IMR-90 (cell line): ENCODE measurements at regions not wholly inside any gene's neighbourhood (a gene's known extent, or its start where the extent isn't known, plus 50 kb on each side); places are given as distances from the start of the nearest gene placed in this dataset.
"Not testable (repeated sequence)": the region's sequence is repeated elsewhere in the genome, so short reads cannot be mapped to it uniquely, and the experiment has no call there.

Experiments
- ATAC-seq: fragments of 200-7000 bp; cut with Tn5 transposase; 2 replicates; pipeline ENCODE4 v1.9.1; 2020; ENCODE audit warnings: low read depth, mild to moderate bottlenecking, moderate library complexity
- BruUV-seq: library from RNA; stranded (reverse); fragments of 400-500 nt; replicated peaks from 2 replicates; lab custom pipeline; 2021; lab: Mats Ljungman, UMichigan
- CTCF ChIA-PET: fragments of 300-600 bp; formaldehyde crosslinking; extraction: SDS; loops from one replicate; lab custom pipeline; 2021; ENCODE audit warnings: antibody characterized with exemption; lab: Yijun Ruan, JAX
- POLR2A ChIA-PET: fragments of 300-600 bp; sonication (Branson Sonifier 250); formaldehyde crosslinking; loops from one replicate; lab custom pipeline; 2022; ENCODE audit warnings: antibody characterized with exemption; ENCODE audit not compliant: unreplicated experiment; lab: Charles Lee
- DNase-seq: peaks from one replicate; pipeline ENCODE4 v3.0.0; 2013
- H2AFZ ChIP-seq: replicated peaks from 2 replicates; pipeline ENCODE3; 2013; ENCODE audit warnings: low read length, mild to moderate bottlenecking; ENCODE audit not compliant: poor library complexity
- H2AK5ac ChIP-seq: 2 replicates; pipeline ENCODE4 v1.6.1; 2013; ENCODE audit warnings: low read depth, low read length, inconsistent platforms
- H2AK9ac ChIP-seq: replicated peaks from 2 replicates; pipeline ENCODE3; 2013; ENCODE audit warnings: mild to moderate bottlenecking, low read depth, low read length, moderate library complexity; ENCODE audit not compliant: poor library complexity
- H2BK120ac ChIP-seq: 2 replicates; pipeline ENCODE4 v1.6.1; 2013; ENCODE audit warnings: low read depth, low read length, inconsistent platforms
- H2BK15ac ChIP-seq: 3 replicates; pipeline ENCODE4 v1.6.1; 2013; ENCODE audit warnings: low read depth, low read length, inconsistent platforms
- H2BK20ac ChIP-seq: 2 replicates; pipeline ENCODE4 v1.6.1; 2013; ENCODE audit warnings: low read depth, mild to moderate bottlenecking, inconsistent platforms, low read length, moderate library complexity
- H2BK5ac ChIP-seq: 2 replicates; pipeline ENCODE4 v1.6.1; 2013; ENCODE audit warnings: mild to moderate bottlenecking, low read depth, low read length, inconsistent platforms; ENCODE audit not compliant: poor library complexity, severe bottlenecking
- H3K14ac ChIP-seq: replicated peaks from 2 replicates; pipeline ENCODE4 v1.6.1; 2013; ENCODE audit warnings: low read depth, low read length, inconsistent platforms
- H3K18ac ChIP-seq: 2 replicates; pipeline ENCODE4 v1.6.1; 2013; ENCODE audit warnings: low read depth, low read length, control low read depth
- H3K23ac ChIP-seq: 2 replicates; pipeline ENCODE4 v1.6.1; 2013; ENCODE audit warnings: low read depth, low read length, inconsistent platforms
- H3K27ac ChIP-seq: 2 replicates; pipeline ENCODE4 v1.5.1; 2013; ENCODE audit warnings: mild to moderate bottlenecking, control low read depth, low read length; ENCODE audit not compliant: insufficient read depth
- H3K27me3 ChIP-seq: 2 replicates; pipeline ENCODE4 v1.6.1; 2013; ENCODE audit warnings: low read length; ENCODE audit not compliant: control insufficient read depth, insufficient read depth
- H3K36me3 ChIP-seq: 2 replicates; pipeline ENCODE4 v1.6.1; 2013; ENCODE audit warnings: low read length, mixed read lengths; ENCODE audit not compliant: control insufficient read depth, insufficient read depth
- H3K4ac ChIP-seq: 2 replicates; pipeline ENCODE4 v1.6.1; 2013; ENCODE audit warnings: low read depth, low read length, inconsistent platforms
- H3K4me1 ChIP-seq: 2 replicates; pipeline ENCODE4 v1.6.1; 2013; ENCODE audit warnings: low read length, mixed read lengths; ENCODE audit not compliant: control insufficient read depth, insufficient read depth
- H3K4me2 ChIP-seq: 2 replicates; pipeline ENCODE4 v1.6.1; 2013; ENCODE audit warnings: low read depth, mild to moderate bottlenecking, control low read depth, low read length, moderate library complexity
- H3K4me3 ChIP-seq: 2 replicates; pipeline ENCODE4 v1.5.1; 2013; ENCODE audit warnings: low read depth, mild to moderate bottlenecking, control low read depth, low read length, moderate library complexity; ENCODE audit not compliant: insufficient read depth
- H3K56ac ChIP-seq: 2 replicates; pipeline ENCODE4 v1.6.1; 2013; ENCODE audit warnings: low read length, inconsistent platforms; ENCODE audit not compliant: insufficient read depth; ENCODE audit errors: extremely low read depth
- H3K79me1 ChIP-seq, 2 experiments: 2 replicates each; pipeline ENCODE4 v1.6.1; 2013; ENCODE audit warnings: low read length in 2 of 2, inconsistent platforms in 1 of 2, low read depth in 1 of 2
- H3K9ac ChIP-seq: 2 replicates; pipeline ENCODE4 v1.6.1; 2013; ENCODE audit warnings: low read depth, low read length, control low read depth
- H3K9me1 ChIP-seq: 2 replicates; pipeline ENCODE4 v1.6.1; 2013; ENCODE audit warnings: low read length, inconsistent platforms; ENCODE audit not compliant: insufficient read depth
- H3K9me3 ChIP-seq: 2 replicates; pipeline ENCODE4 v1.6.1; 2013; ENCODE audit warnings: low read length; ENCODE audit not compliant: control insufficient read depth, insufficient read depth
- H4K20me1 ChIP-seq: 2 replicates; pipeline ENCODE4 v1.6.1; 2013; ENCODE audit warnings: low read length, inconsistent platforms; ENCODE audit not compliant: insufficient read depth
- H4K5ac ChIP-seq: 2 replicates; pipeline ENCODE4 v1.6.1; 2013; ENCODE audit warnings: mild to moderate bottlenecking, low read depth, low read length, control low read depth
- H4K8ac ChIP-seq, 2 experiments: 2 replicates each; pipeline ENCODE4 v1.6.1; 2013; ENCODE audit warnings: low read depth in 2 of 2, low read length in 2 of 2, control low read depth in 1 of 2, inconsistent platforms in 1 of 2
- H4K91ac ChIP-seq: 2 replicates; pipeline ENCODE4 v1.6.1; 2013; ENCODE audit warnings: low read depth, low read length, inconsistent platforms; ENCODE audit not compliant: insufficient read depth
- WGBS, 2 experiments: methylation state at CpG; one replicate each; pipeline versions ENCODE4 v1.1.5 to v1.1.7; 2013; ENCODE audit warnings: missing lambda C conversion rate in 2 of 2; ENCODE audit not compliant: insufficient read length in 1 of 2; ENCODE audit errors: extremely low coverage in 2 of 2; 5-methylcytosine and 5-hydroxymethylcytosine counted together
- dilution Hi-C: fragments of 300-500 bp; cut with HindIII; formaldehyde crosslinking; loops from one replicate; pipeline ENCODE4 v1.14.3; 2018; ENCODE audit warnings: low sequenced_read_pairs; ENCODE audit not compliant: unreplicated experiment
- in situ Hi-C: fragments of 300-500 bp; cut with MboI; formaldehyde crosslinking; loops from 3 replicates; pipeline ENCODE4 v1.14.3; 2019; ENCODE audit warnings: low sequenced_read_pairs, inconsistent platforms, mixed read lengths
- intact Hi-C: fragments of 100-400 bp; cut with micrococcal nuclease; formaldehyde crosslinking; loops from 2 replicates; pipeline ENCODE4 v1.10.0; 2022

DNA sequence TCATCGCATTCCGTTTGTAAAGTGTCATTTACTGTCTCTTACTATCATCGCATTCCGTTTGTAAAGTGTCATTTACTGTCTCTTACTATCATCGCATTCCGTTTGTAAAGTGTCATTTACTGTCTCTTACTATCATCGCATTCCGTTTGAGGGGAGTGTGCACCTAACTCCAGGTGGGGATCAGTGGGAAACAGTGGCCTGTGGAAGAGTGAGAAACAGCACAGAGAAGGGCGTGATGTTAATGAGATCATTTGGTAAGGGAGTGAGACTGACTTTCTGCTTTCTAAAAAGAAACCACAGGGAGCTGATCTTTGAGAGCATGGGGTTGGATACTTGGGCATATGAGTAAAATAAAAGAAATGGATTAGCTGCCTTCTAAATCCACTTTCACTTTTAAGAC, 77.5 kb upstream of the ZPLD1 start:
- H2AK9ac ChIP-seq, BruUV-seq, H3K36me3 ChIP-seq, ATAC-seq, H3K4me3 ChIP-seq, dilution Hi-C loops, H3K18ac ChIP-seq, H3K14ac ChIP-seq, H3K27me3 ChIP-seq, H3K4me1 ChIP-seq, H3K9ac ChIP-seq, DNase-seq, H4K20me1 ChIP-seq, H4K5ac ChIP-seq, H2BK20ac ChIP-seq, H3K4me2 ChIP-seq, H3K27ac ChIP-seq, H2BK120ac ChIP-seq, H2AFZ ChIP-seq, H3K9me3 ChIP-seq, POLR2A ChIA-PET, H3K4ac ChIP-seq, H3K23ac ChIP-seq, in situ Hi-C loops, H3K56ac ChIP-seq, H2BK5ac ChIP-seq, intact Hi-C loops, H4K91ac ChIP-seq, H3K9me1 ChIP-seq, H3K79me1 ChIP-seq, H4K8ac ChIP-seq, H2AK5ac ChIP-seq, H2BK15ac ChIP-seq: not testable (repeated sequence)
- WGBS, 2 experiments, result 40% methylated on average over 1 of the region's 9 CpGs; no CpG with 5 or more reads in 1 of the 2 experiments
- CTCF ChIA-PET, result interaction anchor here (1.3 kb wide), 1 partner anchor 12 kb away, joined by 3 read pairs; no protein-coding TSS in a partner anchor
